ENCODE measurements at regions not wholly inside any gene's neighbourhood (a gene's known extent, or its start where the extent isn't known, plus 50 kb on each side); places are given as distances from the start of the nearest gene placed in this dataset.
"Not testable (repeated sequence)": the region's sequence is repeated elsewhere in the genome, so short reads cannot be mapped to it uniquely, and the experiment has no call there.

GRCh38 chr13:27360562-27360961 is 63.9 kb upstream of the GTF3A start:
- Histone ChIP-seq H3K9ac (no peak overlapping the region), H2AFZ (no peak overlapping the region), H3K36me3 (ENCODE audit: control insufficient read depth, insufficient read depth, low read length) (no peaks in the 10 kb centered on the region), H3K79me2 (no peaks in the 10 kb centered on the region), H3K27me3 (ENCODE audit: control insufficient read depth, insufficient read depth, low read length) (peaks cover 3% of the 10 kb centered on the region), H3K27ac (no peak overlapping the region), H3K4me2 (ENCODE audit: low read length) (no peak overlapping the region), H3K4me1 (no peaks in the 10 kb centered on the region), H3K9me3 (ENCODE audit: control insufficient read depth, low read length) (no peaks in the 10 kb centered on the region), H3K4me3 (ENCODE audit: low read depth, low read length) (no peak overlapping the region)
- no peak for TF ChIP-seq CTCF (IDR thresholded peaks at IDR 0.05)

GRCh38 chr13:27362064-27362751 is 62.2 kb upstream of the GTF3A start:
- Histone ChIP-seq H3K27me3 (ENCODE audit: control insufficient read depth, insufficient read depth, low read length) (peaks cover 3% of the 10 kb centered on the region), H3K36me3 (ENCODE audit: control insufficient read depth, insufficient read depth, low read length) (no peaks in the 10 kb centered on the region), H3K27ac (no peak overlapping the region), H3K9me3 (ENCODE audit: control insufficient read depth, low read length) (no peaks in the 10 kb centered on the region), H3K79me2 (no peaks in the 10 kb centered on the region), H3K4me3 (ENCODE audit: low read depth, low read length) (no peak overlapping the region), H3K9ac (no peak overlapping the region), H3K4me1 (no peaks in the 10 kb centered on the region), H2AFZ (peak overlapping the region; percentile 25), H3K4me2 (ENCODE audit: low read length) (peak overlapping the region; percentile 36)
- TF ChIP-seq CTCF (IDR thresholded peaks at IDR 0.05): peak; percentile 71

GRCh38 chr13:27363637-27364036 is 60.8 kb upstream of the GTF3A start:
- H3K9me3 ChIP-seq (ENCODE audit: control insufficient read depth, low read length); H3K36me3 ChIP-seq (ENCODE audit: control insufficient read depth, insufficient read depth, low read length); H3K4me1 ChIP-seq; H3K4me3 ChIP-seq (ENCODE audit: low read depth, low read length); H3K27ac ChIP-seq; H3K4me2 ChIP-seq (ENCODE audit: low read length); H3K27me3 ChIP-seq (ENCODE audit: control insufficient read depth, insufficient read depth, low read length); H2AFZ ChIP-seq; H3K9ac ChIP-seq; H3K79me2 ChIP-seq: not testable (repeated sequence)

GRCh38 chr13:27367570-27367969 is 56.8 kb upstream of the GTF3A start:
- no peak overlapping the region for H2AFZ ChIP-seq

GRCh38 chr13:27370305-27370872 is 54.0 kb upstream of the GTF3A start:
- no peak overlapping the region for H3K4me2 ChIP-seq (ENCODE audit: low read length)
- H3K27ac ChIP-seq: no peak overlapping the region
- no peak overlapping the region for H3K9ac ChIP-seq
- H3K27me3 ChIP-seq (ENCODE audit: control insufficient read depth, insufficient read depth, low read length): no peaks in the 10 kb centered on the region
- H3K36me3 ChIP-seq (ENCODE audit: control insufficient read depth, insufficient read depth, low read length): no peaks in the 10 kb centered on the region
- H3K4me1 ChIP-seq: no peaks in the 10 kb centered on the region
- TF ChIP-seq CTCF (IDR thresholded peaks at IDR 0.05): no peak
- H3K4me3 ChIP-seq (ENCODE audit: low read depth, low read length): no peak overlapping the region
- H3K79me2 ChIP-seq: no peaks in the 10 kb centered on the region
- no peak overlapping the region for H2AFZ ChIP-seq
- no peaks in the 10 kb centered on the region for H3K9me3 ChIP-seq (ENCODE audit: control insufficient read depth, low read length)

More at GRCh38 chr13:27367570-27367969, 56.8 kb upstream of the GTF3A start:
- no peak overlapping the region for H3K9ac ChIP-seq
- no peak overlapping the region for H3K4me2 ChIP-seq (ENCODE audit: low read length)
- no peaks in the 10 kb centered on the region for H3K9me3 ChIP-seq (ENCODE audit: control insufficient read depth, low read length)
- H3K4me1 ChIP-seq: no peaks in the 10 kb centered on the region
- H3K27me3 ChIP-seq (ENCODE audit: control insufficient read depth, insufficient read depth, low read length): no peaks in the 10 kb centered on the region
- no peak for TF ChIP-seq CTCF (IDR thresholded peaks at IDR 0.05)
- H3K4me3 ChIP-seq (ENCODE audit: low read depth, low read length): no peak overlapping the region
- H3K36me3 ChIP-seq (ENCODE audit: control insufficient read depth, insufficient read depth, low read length): no peaks in the 10 kb centered on the region
- no peak overlapping the region for H3K27ac ChIP-seq
- no peaks in the 10 kb centered on the region for H3K79me2 ChIP-seq

Data from parathyroid adenoma (tissue), 2 donors.